ENCODE measurements at regions not wholly inside any gene's neighbourhood (a gene's known extent, or its start where the extent isn't known, plus 50 kb on each side); places are given as distances from the start of the nearest gene placed in this dataset.

GRCh38 chr6:23040899-23041298, 471.5 kb downstream of the HDGFL1 start:
- TF ChIP-seq, protein P1, sequence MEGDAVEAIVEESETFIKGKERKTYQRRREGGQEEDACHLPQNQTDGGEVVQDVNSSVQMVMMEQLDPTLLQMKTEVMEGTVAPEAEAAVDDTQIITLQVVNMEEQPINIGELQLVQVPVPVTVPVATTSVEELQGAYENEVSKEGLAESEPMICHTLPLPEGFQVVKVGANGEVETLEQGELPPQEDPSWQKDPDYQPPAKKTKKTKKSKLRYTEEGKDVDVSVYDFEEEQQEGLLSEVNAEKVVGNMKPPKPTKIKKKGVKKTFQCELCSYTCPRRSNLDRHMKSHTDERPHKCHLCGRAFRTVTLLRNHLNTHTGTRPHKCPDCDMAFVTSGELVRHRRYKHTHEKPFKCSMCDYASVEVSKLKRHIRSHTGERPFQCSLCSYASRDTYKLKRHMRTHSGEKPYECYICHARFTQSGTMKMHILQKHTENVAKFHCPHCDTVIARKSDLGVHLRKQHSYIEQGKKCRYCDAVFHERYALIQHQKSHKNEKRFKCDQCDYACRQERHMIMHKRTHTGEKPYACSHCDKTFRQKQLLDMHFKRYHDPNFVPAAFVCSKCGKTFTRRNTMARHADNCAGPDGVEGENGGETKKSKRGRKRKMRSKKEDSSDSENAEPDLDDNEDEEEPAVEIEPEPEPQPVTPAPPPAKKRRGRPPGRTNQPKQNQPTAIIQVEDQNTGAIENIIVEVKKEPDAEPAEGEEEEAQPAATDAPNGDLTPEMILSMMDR (IDR thresholded peaks at IDR 0.05; ENCODE audit: low read length), result no peak
- no peak for TF ChIP-seq EZH2 (IDR thresholded peaks at IDR 0.05; ENCODE audit: borderline replicate concordance, low read length)

Measured in OCI-LY1 (cell line).